ENCODE measurements at regions not wholly inside any gene's neighbourhood (a gene's known extent, or its start where the extent isn't known, plus 50 kb on each side); places are given as distances from the start of the nearest gene placed in this dataset.

- TF ChIP-seq ZNF366 (tag by site-specific recombination; conservative IDR thresholded peaks at IDR 0.05) = no peak
- no peak for TF ChIP-seq ZBTB6 (tag by site-specific recombination; IDR thresholded peaks at IDR 0.05)
- no peak for TF ChIP-seq ZFP41 (tag by site-specific recombination; IDR thresholded peaks at IDR 0.05; ENCODE audit: borderline replicate concordance)
- TF ChIP-seq CTCF (tag by site-specific recombination; IDR thresholded peaks at IDR 0.05) = no peak
- TF ChIP-seq ZNF239 (tag by site-specific recombination; IDR thresholded peaks at IDR 0.05) = no peak
- TF ChIP-seq ZNF23 (tag by site-specific recombination; IDR thresholded peaks at IDR 0.05; ENCODE audit: borderline replicate concordance) = no peak
- no peak for TF ChIP-seq MEIS1 (CRISPR knock-in tag; IDR thresholded peaks at IDR 0.05; ENCODE audit: borderline replicate concordance)
- no peak for TF ChIP-seq TCF7L2 (IDR thresholded peaks at IDR 0.05; ENCODE audit: borderline replicate concordance, low read depth, low read length)
- TF ChIP-seq ZNF18 (tag by site-specific recombination; IDR thresholded peaks at IDR 0.05) = no peak
- TF ChIP-seq ATF2 (tag by site-specific recombination; IDR thresholded peaks at IDR 0.05; ENCODE audit: low read depth) = no peak
- TF ChIP-seq ZNF311 (tag by site-specific recombination; IDR thresholded peaks at IDR 0.05; ENCODE audit: borderline replicate concordance) = no peak
- no peak for TF ChIP-seq SCRT2 (tag by site-specific recombination; IDR thresholded peaks at IDR 0.05)
- no peak for TF ChIP-seq ZNF626 (tag by site-specific recombination; IDR thresholded peaks at IDR 0.05)
- TF ChIP-seq ZNF146 (tag by site-specific recombination; IDR thresholded peaks at IDR 0.05) = no peak
Measured at GRCh38 chr9:23567516-23568165, 258.4 kb downstream of the ELAVL2 start.
